T-helper 1 cell (primary cell): ENCODE measurements at regions not wholly inside any gene's neighbourhood (a gene's known extent, or its start where the extent isn't known, plus 50 kb on each side); places are given as distances from the start of the nearest gene placed in this dataset.
"Not testable (repeated sequence)": the region's sequence is repeated elsewhere in the genome, so short reads cannot be mapped to it uniquely, and the experiment has no call there.

Experiments used
- DNase-seq, 5 donors: peaks; one replicate each; pipeline ENCODE4 v3.0.0-alpha.2; 2012 to 2020

DNA sequence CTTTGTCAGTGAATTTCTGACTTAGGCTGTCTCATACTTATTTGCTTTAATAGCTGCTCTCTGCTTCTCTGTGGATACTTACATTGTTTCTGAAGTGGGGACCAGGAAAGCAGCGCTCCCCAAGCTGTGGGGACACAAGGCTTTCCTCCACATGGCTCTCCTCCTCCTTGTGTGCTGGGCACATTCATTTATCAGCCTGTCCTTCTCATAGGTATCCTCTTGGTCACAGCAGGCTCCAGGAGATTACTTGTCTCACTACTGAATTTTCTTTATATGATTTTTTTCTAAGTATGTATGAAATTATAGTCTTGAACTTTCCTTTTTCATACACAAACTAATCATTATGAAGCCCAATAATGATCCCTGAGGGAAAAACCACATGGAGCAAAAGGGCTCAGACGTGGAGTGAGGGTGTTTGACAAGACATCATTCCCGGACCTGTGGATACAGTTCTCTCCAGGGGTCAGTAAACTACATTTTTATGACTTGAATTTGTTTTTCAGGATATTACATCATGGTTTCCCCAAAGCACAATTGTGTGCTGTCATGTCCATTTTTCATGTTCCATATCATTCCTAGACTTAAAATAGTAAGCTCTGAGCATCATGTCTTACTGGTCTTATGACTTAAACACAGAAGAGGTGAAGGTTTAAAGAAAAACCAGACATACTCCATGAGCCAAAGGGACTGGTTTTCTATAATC, 234.5 kb downstream of the PCSK1 start:
- no peak for DNase-seq

DNA sequence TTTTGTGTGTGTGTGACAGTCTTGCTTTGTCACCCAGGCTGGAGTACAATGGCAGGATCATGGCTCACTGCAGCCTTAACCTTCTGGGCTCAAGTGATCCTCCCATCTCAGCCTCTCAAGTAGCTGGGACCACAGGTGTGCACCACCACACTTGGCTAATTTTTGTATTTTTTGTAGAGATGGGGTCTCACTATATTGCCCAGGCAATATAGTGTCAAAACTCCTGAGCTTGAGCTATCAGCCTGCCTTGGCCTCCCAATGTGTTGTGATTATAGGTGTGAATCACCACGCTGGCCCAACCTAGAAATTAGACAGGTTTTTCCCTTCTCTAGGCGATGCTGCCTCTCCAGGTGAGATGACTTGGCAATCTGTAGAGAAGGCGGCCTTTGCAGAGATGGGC, 235.3 kb downstream of the PCSK1 start:
- not testable (repeated sequence) for DNase-seq

DNA sequence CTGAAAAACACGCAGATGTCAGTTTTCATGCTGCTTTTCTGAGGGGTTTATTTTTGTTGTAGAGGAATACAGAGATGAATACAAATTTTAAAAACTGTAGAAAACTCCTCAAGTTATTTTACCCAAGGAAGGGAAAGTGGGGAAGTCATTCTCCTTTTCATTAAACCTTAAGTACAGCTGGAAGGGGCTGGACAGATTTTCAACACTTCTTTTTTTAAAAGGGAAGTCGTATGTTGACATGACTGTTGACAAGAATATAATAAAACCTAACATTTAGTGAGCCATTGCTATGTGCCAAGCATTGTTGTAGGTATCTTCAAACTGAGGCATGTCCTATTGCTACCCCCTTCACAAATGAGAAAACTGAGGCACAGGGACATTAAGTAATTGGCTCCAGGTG, 235.7 kb upstream of the ELL2 start:
- DNase-seq: no peak

DNA sequence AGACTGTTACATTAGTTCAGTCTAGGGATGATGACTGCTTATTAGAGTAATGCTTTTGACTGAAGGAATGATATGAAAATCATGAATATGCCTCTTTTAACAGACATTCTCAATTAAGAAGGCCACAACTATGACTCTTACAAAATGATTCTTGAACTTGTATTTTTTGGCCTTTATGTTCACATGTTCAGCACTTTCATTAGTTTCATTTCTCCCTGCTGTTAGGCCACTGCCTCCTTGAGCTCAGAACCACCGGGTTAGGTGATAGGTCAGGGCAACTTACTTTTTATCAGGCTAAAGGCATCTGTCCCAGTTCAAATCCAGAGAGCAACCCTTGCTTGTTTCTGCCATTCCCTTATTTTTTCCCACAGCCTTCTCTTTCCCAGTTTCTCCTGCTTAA, 235.2 kb upstream of the ELL2 start:
- DNase-seq: no peak

DNA sequence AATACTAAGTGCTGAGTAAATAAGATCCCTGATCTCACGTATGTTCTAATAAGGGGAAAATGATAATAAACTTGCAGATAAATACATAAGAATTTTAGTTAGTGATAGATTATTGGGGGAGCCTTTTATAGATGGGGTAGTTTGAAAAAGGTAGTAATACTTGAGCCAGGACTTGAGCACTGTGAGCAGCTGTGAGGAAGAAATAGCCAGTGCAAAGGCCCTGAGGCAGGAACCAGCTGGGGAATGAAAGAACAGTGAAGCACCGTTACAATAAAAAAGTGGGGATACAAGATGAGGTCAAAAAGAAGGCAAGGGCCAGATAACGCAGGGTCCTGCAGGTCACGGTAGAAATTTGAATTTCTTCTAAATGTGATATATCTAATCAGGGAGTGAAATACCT, 234.8 kb upstream of the ELL2 start:
- no peak for DNase-seq

DNA sequence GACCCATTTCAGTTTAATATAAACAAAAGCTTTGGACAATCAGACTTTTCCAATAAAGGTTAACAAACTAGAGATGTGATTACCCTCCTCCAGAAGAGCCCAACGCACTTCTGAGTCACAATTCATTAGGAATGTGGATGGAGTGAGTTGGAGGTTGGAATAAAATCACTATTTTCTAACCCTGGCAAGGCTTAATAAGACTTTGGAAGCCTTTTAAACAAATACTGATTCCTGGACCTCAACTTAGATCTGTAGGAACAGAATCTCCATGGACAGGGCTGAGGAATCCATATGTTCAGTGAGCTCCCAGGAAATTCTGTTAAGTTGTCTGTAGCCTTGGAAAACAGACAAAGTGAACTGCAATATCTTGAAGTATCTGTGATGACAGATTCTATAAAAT, 233.5 kb upstream of the ELL2 start:
- DNase-seq: no peak

DNA sequence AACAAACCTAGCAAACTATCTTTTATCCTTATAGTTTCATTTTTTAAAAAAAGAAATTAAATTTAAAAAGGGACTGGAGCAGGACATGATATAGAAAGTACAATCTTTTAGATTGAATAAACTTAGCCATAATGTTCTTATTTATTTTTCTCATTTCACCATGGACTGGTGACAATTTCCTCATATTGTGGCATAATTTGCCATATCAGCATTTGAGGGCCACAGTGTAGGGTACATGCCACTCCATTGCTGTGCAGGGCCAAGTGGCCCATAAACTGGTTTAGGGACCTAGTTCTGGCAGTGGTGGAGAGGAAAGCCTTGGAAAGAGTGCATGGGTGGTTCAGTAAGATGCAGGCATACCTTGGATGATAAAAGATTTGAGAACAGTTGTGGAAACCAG, 232.9 kb upstream of the ELL2 start:
- DNase-seq: no peak

DNA sequence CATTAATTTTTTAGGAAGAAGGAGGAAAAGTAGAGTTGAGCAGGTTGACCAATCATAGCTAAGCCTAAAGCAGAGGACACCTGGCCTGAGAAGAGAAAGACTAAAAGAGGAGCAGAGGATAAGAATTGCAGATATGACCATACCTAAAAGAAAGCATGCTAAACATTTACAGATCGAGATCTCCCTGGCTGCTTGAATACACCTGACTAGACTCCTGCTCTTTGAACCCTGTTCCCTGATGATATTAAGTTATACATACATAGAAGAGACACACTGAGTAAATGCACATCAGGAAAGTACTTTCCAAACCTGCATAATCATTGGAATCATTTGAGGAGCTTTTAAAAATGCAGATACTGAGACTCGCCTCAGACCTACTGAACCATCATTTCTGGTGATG, 232.3 kb upstream of the ELL2 start:
- DNase-seq: no peak

DNA sequence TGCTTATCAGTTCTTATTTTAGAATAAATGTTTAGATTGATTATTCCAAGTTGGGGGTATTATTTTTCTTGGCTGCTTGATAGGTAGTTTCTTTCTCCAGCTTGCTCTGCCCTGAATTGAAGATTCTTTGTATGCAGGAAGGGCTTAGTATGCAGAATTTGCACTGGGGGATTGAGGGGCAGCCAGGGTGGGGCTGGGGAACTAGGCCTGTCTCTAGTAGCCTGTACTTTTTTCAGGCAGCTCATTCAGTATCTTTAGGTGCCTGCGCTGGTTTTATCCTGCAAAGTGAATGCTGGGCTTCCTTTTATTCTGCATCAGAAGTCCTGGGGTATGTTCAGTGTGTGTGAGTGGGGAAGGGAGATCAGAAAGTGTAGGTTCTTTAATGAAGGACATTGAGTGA, 228.3 kb upstream of the ELL2 start:
- no peak for DNase-seq

DNA sequence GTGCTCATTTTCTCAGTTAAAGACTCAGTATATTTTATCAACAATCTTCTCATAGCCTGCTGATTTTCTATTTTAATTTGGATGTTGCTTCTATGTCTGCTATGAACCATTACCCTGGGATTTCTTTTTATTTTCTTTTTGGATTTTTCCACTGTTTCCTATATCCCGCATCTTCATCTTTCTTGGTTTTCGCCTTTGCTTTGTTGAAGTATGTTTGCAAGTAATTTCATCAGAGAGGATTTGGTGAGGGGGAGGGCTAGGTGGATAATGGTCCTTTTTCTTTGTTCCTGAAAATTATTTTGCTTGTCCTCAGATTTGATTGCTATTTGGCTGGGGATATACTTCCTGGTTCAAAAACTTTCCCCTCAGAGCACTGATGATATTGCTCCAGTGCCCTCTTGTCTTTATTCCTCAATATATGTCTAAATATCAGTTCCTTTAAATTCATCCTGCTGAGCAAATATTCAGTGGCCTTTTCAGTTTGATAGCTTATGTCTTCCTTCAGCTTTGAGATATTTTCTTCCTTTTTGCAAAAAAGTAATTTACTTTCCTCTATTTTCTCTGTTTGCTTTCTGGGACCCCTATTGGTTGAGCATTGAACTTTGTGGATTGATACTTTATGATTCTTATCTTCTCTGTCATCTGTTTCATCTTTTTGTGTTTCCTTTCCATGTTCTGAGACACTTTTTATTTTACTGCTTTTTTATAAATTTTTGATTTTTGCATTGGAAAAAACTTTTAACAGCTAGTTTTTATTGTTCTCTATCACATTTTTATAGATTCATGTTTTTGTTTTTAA, 227.6 kb upstream of the ELL2 start:
- DNase-seq: no peak

DNA sequence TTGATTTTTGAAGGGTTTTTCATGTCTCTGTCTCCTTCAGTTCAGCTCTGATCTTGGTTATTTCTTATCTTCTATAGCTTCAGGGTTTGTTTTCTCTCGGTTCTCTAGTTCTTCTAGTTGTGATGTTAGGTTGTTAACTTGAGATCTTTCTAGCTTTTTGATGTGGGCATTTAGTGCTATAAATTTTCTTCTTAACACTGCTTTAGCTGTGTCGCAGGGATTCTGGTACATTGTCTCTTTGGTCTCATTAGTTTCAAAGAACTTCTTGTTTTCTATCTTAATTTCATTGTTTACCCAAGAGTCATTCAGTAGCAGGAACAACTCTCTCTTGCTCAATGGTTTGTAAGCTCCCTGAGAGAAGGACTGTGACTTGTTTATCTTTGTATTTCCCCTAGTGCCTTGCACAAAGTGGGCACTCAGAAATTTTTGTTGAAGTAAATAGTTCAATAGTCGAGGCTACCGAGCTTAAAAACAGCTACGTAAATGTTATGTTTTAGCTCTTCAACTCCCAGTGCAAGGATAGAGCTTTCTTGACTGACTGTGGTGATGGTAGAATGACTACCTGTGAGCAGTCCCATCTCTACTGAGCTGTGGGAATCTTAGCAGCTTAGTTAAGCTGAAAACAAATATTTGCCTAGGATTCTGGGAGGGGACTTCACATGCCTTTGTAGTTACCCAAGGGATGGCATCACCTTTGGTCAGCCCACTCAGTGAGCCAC, 225.8 kb upstream of the ELL2 start:
- DNase-seq: no peak

DNA sequence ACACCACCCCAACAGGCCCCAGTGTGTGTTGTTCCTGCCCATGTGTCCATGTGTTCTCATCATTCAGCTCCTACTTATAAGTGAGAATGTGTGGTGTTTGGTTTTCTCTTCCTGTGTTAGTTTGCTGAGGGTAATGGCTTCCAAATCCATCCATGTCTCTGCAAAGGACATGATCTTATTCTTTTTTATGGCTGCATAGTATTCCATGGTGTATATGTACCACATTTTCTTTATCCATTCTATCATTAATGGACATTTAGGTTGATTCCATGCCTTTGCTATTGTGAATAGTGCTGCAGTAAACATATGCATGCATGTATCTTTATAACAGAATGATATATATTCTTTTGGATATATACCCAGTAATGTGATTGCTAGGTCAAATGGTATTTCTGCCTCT, 222.9 kb upstream of the ELL2 start:
- not testable (repeated sequence) for DNase-seq

DNA sequence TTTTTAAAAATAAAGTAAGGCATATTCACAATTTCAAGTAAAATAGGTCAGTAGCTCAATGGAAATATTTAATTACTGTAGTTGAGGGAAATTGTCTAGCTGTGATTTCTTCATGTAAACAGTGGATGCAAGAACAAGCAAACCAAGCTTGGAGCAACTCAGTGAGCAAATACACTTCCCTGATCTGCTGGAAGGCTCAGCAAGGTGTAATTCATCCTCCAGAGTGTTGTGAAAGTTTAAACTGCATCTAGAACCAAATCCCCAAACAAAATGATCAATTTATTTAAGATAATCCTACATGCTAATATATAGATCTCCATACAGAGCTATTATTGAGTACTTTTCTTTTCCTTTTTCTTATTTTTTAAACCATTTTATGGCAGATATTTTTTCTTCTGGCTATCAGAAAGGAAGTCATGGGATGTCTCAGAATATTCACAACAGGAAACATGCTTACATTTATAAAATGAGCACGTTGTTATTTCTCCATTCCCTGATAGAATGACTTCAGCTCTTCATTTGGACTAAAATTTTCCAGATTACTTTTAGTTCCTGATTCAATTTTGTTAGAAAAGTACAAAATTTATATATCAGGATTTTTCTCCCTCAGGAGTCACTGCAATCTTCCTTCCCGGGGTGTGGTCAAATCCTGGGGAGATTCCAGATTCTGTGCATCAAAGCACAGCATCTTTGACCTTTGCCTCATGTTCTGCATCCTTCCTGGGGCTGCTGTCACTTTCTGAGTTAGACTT, 219.2 kb upstream of the ELL2 start:
- no peak for DNase-seq

DNA sequence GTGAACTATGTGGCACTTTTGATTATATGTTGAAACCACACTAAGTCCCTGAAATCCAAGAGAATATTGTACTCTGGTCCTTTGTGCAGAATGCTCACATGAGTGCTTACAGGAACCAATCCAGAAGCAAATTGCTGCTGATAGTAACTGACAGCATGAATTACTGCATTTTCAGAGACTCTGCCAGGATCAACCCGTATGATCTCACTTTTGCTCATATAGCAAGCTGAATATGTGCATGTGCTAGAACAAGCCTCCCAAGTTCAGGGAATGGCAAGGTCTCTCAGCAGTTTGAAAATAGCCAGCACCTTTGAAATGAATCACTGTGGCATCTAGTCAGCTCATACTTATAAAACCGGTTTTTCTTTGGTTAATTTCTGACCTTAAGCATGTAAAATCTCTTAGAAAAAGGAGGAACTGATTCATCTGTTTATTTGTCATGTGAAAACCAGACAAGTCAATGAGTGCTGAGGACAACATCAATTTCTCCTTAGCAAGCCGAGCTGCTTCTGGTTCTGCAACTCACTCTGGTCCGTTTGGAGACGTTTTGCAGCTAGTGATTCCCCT, 215.7 kb upstream of the ELL2 start:
- peak in 1 of 5 donors; percentile 75 for DNase-seq

DNA sequence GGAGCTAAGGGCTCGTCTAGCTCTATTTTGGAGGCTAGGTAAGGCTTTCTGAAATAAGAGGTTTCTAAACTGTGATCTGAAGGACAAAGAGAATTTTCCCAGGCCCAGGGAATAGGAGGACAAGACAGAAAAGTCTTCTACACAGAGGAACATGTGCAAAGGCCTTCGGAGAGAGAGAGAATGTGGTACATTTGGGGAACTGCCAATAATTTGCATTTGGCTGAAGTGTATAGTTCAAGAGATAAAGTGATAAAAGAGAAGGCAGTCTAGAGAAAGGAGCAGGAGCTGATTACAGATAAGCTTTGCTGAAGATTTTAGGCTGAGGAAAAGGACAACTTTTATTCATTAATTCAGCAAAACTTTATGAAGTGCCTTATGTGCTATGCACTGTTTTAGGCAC, 214.4 kb upstream of the ELL2 start:
- no peak for DNase-seq

DNA sequence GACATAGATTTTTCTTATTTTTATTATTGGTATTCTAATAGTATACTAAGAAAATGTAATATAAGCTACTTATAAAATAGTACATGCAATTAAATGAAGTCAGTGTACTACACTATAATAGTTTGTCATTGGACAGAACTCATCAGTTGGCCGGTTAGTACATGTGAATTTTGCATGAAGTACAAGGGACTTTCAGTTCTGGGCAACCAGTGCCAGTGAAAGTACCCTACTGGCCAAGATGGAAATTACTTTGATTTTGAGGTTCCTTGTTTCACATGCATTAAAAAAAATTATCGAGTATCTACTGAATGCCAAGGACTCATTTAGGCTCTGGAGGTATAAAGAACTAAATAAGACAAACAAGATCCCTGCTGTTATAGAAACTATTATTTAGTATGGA, 213.4 kb upstream of the ELL2 start:
- peak in 1 of 5 donors; percentile 18 for DNase-seq

DNA sequence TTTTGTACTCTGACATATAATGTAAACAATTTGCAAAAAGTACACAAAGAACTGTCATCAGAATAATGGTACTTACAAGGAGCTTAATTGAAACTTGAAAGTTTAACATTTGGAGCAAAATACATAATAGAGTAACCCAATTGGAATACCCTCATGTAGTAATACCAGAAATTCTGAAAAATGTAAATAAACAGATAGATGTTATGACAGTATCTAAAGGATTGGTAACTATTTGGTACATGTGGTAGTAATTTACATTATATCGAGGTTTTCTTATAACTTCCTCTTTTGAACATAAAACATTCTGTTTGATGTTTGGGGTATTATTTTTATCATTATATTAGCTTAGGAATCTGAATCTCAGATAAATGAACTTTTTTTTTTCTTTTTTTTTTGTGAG, 211.7 kb upstream of the ELL2 start:
- no peak for DNase-seq

DNA sequence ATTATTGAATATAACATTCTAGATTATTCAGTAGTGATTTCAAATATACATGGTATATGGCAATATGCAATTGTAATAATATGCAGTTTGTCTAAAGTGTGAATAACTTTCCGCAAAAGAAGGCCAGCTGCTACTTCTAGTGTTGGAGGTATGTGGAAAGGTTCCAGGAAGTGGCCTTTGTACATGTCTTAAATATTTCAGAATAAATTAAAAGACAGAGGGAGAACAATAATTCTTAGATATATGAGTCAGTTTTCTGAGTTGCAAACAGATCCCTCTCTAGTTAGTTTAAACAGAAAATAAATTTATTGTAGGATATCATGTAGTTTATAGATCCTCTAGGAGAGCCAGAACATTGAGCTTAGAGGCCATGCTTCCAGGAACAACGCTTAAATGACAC, 210.8 kb upstream of the ELL2 start:
- DNase-seq: no peak

DNA sequence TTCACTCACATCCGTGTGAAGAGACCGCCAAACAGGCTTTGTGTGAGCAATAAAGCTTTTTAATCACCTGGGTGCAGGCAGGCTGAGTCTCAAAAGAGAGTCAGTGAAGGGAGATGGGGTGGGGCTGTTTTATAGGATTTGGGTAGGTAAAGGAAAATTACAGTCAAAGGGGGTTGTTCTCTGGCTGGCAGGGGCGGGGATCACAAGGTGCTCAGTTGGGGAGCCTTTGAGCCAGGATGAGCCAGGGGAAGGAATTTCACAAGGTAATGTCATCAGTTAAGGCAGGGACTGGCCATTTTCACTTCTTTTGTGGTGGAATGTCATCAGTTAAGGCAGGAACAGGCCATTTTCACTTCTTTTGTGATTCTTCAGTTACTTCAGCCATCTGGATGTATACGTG, 210.3 kb upstream of the ELL2 start:
- not testable (repeated sequence) for DNase-seq

DNA sequence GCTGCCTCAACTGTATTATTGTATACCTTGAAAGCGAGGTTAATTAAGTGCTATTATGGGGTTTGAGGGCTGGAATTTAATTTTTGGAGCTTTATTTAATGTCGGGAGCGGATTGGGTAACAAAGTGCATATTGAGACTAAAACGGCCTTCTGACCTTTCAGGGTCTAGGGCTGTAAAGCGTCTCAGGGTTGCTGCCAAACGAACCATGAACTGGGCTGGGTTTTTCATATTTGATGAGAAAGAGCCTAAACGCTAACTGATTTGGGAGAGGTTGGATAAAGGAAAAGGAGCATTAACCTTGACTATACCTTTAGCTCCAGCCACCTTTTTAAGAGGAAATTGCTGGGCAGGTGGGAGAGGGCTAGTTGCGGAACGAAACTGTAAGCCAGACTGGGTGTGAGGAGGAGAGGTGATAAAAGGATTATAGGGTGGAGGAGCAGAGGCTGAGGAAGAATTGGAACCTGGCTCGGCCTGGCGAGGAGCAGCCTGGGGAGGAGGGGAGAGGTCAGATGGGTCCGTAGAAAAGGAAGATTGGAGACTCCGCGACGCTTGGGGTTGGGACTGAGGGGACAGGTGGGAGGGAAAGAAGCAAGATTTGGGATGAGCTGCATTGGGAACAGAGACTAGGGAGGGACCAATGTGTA, 209.0 kb upstream of the ELL2 start:
- DNase-seq: not testable (repeated sequence)

DNA sequence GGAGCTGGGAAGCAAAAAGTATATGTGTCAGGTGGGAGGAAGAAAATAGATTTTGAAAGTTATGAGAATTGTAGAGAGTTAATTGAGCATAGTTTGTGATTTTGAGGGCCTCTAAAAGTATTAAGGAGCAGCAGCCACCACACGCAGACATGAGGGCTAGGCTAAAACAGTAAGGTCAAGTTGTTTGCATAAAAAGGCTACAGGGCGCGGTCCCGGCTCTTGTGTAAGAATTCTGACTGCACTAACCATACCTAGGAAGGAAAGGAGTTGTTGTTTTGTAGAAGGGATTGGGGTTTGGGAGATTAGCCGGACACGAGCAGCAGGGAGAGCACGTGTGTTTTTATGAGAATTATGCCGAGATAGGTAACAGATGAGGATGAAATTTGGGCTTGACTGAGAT, 207.2 kb upstream of the ELL2 start:
- DNase-seq: not testable (repeated sequence)

DNA sequence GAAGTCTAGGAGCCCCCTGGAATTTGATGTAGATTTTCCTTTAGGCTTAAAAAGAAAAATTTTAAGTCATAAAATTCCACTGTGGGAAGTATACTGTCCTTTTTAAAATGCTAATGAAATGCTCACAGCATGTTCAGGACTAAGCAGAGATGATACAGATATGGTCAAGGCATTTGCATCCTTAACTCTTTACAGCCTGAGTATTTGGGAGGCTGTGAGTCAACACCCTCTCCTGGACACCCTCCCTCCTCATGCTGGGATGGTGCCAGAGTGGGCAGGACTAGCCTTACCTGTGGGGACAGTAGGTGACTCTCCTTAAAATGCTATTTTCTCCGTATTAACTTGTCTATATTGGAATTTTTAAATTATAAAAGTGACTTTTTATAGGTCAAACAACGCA, 197.4 kb upstream of the ELL2 start:
- no peak for DNase-seq
